H9 (cell line): ENCODE measurements at regions not wholly inside any gene's neighbourhood (a gene's known extent, or its start where the extent isn't known, plus 50 kb on each side); places are given as distances from the start of the nearest gene placed in this dataset.

Source experiments
- DNase-seq: peaks from one replicate; pipeline ENCODE4 v3.0.0-alpha.2; 2017
- H2AFZ ChIP-seq: one replicate; pipeline ENCODE4 v1.6.1; 2013; ENCODE audit warnings: mild to moderate bottlenecking, low read length, control low read depth, moderate library complexity
- H2AK5ac ChIP-seq: 2 replicates; pipeline ENCODE4 v1.6.1; 2013; ENCODE audit warnings: low read length, control low read depth, mixed read lengths; ENCODE audit not compliant: insufficient read length
- H2BK120ac ChIP-seq: one replicate; pipeline ENCODE4 v1.6.1; 2013; ENCODE audit warnings: low read depth, mild to moderate bottlenecking, low read length, control low read depth, inconsistent platforms; ENCODE audit not compliant: poor library complexity, severe bottlenecking
- H2BK12ac ChIP-seq: 2 replicates; pipeline ENCODE4 v1.6.1; 2013; ENCODE audit warnings: low read length, control low read depth, mixed read lengths, low read depth; ENCODE audit not compliant: insufficient read length
- H2BK15ac ChIP-seq: 2 replicates; pipeline ENCODE4 v1.6.1; 2013; ENCODE audit warnings: low read depth, low read length, control low read depth
- H2BK20ac ChIP-seq: one replicate; pipeline ENCODE4 v1.6.1; 2013; ENCODE audit warnings: low read depth, mild to moderate bottlenecking, low read length, control low read depth, inconsistent platforms; ENCODE audit not compliant: poor library complexity, severe bottlenecking
- H2BK5ac ChIP-seq: 2 replicates; pipeline ENCODE4 v1.6.1; 2013; ENCODE audit warnings: low read length, control low read depth, mixed read lengths; ENCODE audit not compliant: insufficient read length
- H3K14ac ChIP-seq: 2 replicates; pipeline ENCODE4 v1.6.1; 2013; ENCODE audit warnings: low read length, control low read depth; ENCODE audit not compliant: insufficient read depth
- H3K18ac ChIP-seq: 2 replicates; pipeline ENCODE4 v1.6.1; 2013; ENCODE audit warnings: low read depth, mild to moderate bottlenecking, mixed read lengths, low read length, control low read depth; ENCODE audit not compliant: insufficient read length
- H3K23ac ChIP-seq: 2 replicates; pipeline ENCODE4 v1.6.1; 2013; ENCODE audit warnings: low read length, control low read depth, mixed read lengths, low read depth; ENCODE audit not compliant: insufficient read length
- H3K23me2 ChIP-seq: 2 replicates; pipeline ENCODE4 v1.6.1; 2013; ENCODE audit warnings: low read depth, mild to moderate bottlenecking, mixed read lengths, low read length, control low read depth; ENCODE audit not compliant: insufficient read length, poor library complexity, severe bottlenecking
- H3K27ac ChIP-seq: 2 replicates; pipeline ENCODE4 v1.5.1; 2013; ENCODE audit warnings: low read length, control low read depth, mixed read lengths, low read depth; ENCODE audit not compliant: insufficient read length
- H3K27me3 ChIP-seq: 2 replicates; pipeline ENCODE4 v1.6.1; 2013; ENCODE audit warnings: low read length, control low read depth, inconsistent platforms; ENCODE audit not compliant: insufficient read depth
- H3K4ac ChIP-seq: 2 replicates; pipeline ENCODE4 v1.6.1; 2013; ENCODE audit warnings: low read depth, mild to moderate bottlenecking, control low read depth, inconsistent platforms, low read length, moderate library complexity
- H3K4me1 ChIP-seq: 2 replicates; pipeline ENCODE4 v1.6.1; 2013; ENCODE audit warnings: low read length, control low read depth, inconsistent platforms; ENCODE audit not compliant: insufficient read depth
- H3K4me2 ChIP-seq: 2 replicates; pipeline ENCODE4 v1.6.1; 2013; ENCODE audit warnings: low read length, control low read depth, mixed read lengths; ENCODE audit not compliant: insufficient read length, insufficient read depth
- H3K56ac ChIP-seq: 2 replicates; pipeline ENCODE4 v1.6.1; 2013; ENCODE audit warnings: low read depth, mild to moderate bottlenecking, mixed read lengths, low read length, control low read depth; ENCODE audit not compliant: insufficient read length
- H3K79me1 ChIP-seq: 2 replicates; pipeline ENCODE4 v1.6.1; 2013; ENCODE audit warnings: low read depth, mild to moderate bottlenecking, moderate library complexity, low read length, control low read depth, inconsistent platforms; ENCODE audit not compliant: insufficient read depth, poor library complexity, severe bottlenecking
- H3K79me2 ChIP-seq: 2 replicates; pipeline ENCODE4 v1.6.1; 2013; ENCODE audit warnings: low read length, control low read depth, inconsistent platforms; ENCODE audit not compliant: insufficient read depth
- H3K9ac ChIP-seq: 2 replicates; pipeline ENCODE4 v1.6.1; 2013; ENCODE audit warnings: low read length, control low read depth, mixed read lengths; ENCODE audit not compliant: insufficient read length; ENCODE audit errors: extremely low read depth
- H3K9me3 ChIP-seq: one replicate; pipeline ENCODE4 v1.6.1; 2013; ENCODE audit warnings: low read depth, low read length, inconsistent platforms; ENCODE audit not compliant: control insufficient read depth
- H3T11ph ChIP-seq: one replicate; pipeline ENCODE4 v1.6.1; 2013; ENCODE audit warnings: mild to moderate bottlenecking, low read length, control low read depth, inconsistent platforms
- H4K20me1 ChIP-seq: one replicate; pipeline ENCODE4 v1.6.1; 2013; ENCODE audit not compliant: control insufficient read depth, insufficient read length, insufficient read depth
- H4K5ac ChIP-seq: 2 replicates; pipeline ENCODE4 v1.6.1; 2013; ENCODE audit warnings: low read depth, mild to moderate bottlenecking, mixed read lengths, low read length, control low read depth; ENCODE audit not compliant: insufficient read length
- H4K8ac ChIP-seq: replicated peaks from 2 replicates; pipeline ENCODE4 v1.6.1; 2013; ENCODE audit warnings: low read length, control low read depth, mixed read lengths, low read depth; ENCODE audit not compliant: insufficient read length
- H4K91ac ChIP-seq: 2 replicates; pipeline ENCODE4 v1.6.1; 2013; ENCODE audit warnings: low read depth, mild to moderate bottlenecking, moderate library complexity, mixed read lengths, low read length, control low read depth; ENCODE audit not compliant: insufficient read length
- H3K27ac Mint-ChIP-seq, 3 experiments: 2 replicates in 2 of 3; 3 replicates in 1 of 3; pipeline ENCODE4 v1.8.0; 2020 to 2021; ENCODE audit warnings: mixed read lengths in 3 of 3, mild to moderate bottlenecking in 1 of 3, moderate library complexity in 1 of 3
- H3K27me3 Mint-ChIP-seq: 2 replicates; pipeline ENCODE4 v1.8.0; 2021; ENCODE audit warnings: low read depth, mild to moderate bottlenecking, moderate library complexity, mixed read lengths
- H3K36me3 Mint-ChIP-seq, 3 experiments: 2 replicates in 2 of 3; 3 replicates in 1 of 3; pipeline ENCODE4 v1.8.0; 2020 to 2021; ENCODE audit warnings: low read depth in 3 of 3, mixed read lengths in 3 of 3; ENCODE audit not compliant: insufficient read depth in 1 of 3
- H3K4me1 Mint-ChIP-seq, 2 experiments: 2 replicates each; pipeline ENCODE4 v1.8.0; 2020; ENCODE audit warnings: mixed read lengths in 2 of 2
- H3K4me3 Mint-ChIP-seq, 2 experiments: 2 replicates in 1 of 2; 3 replicates in 1 of 2; pipeline ENCODE4 v1.8.0; 2020 to 2021; ENCODE audit warnings: mild to moderate bottlenecking in 2 of 2, mixed read lengths in 2 of 2, moderate library complexity in 1 of 2
- H3K9me3 Mint-ChIP-seq, 2 experiments: 2 replicates in 1 of 2; 3 replicates in 1 of 2; pipeline ENCODE4 v1.8.0; 2020; ENCODE audit warnings: mild to moderate bottlenecking in 2 of 2, mixed read lengths in 2 of 2, moderate library complexity in 1 of 2
- WGBS: extraction: QIAGEN DNeasy Blood & Tissue Kit; methylation state at CpG from one replicate; pipeline ENCODE4 v1.1.7; 2013; ENCODE audit warnings: missing lambda C conversion rate, low lambda C conversion rate, mixed read lengths; ENCODE audit not compliant: insufficient read length; ENCODE audit errors: extremely low coverage; 5-methylcytosine and 5-hydroxymethylcytosine counted together
- TF ChIP-seq, protein P1 (sequence below): fragments of 200-600 bp; sonication (generic); conservative IDR thresholded peaks from 3 replicates; pipeline ENCODE4 v1.8.0; 2021; ENCODE audit warnings: antibody characterized with exemption, mild to moderate bottlenecking

DNA sequence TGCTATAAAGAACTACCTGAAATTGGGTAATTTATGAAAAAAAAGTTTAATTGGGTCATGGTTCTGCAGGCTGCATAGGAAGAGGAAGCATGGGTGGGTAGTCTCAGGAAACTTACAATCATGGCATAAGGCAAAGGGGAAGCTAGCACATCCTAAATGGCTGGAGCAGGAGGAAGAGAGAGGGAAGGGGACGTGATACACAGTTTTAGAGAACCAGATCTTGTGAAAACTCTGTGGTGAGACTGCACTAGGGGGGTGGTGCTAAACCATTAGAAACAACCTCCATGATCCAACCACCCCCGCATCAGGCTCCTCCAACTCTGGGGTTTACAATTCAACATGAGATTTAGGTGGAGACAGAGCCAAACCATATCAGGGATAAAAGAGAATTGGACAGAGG is 624.2 kb downstream of the PRR16 start:
- Histone ChIP-seq H3K23ac (no peak overlapping the region), H2AK5ac (no peak overlapping the region), H4K5ac (no peak overlapping the region), H3K27me3 (no peaks in the 10 kb centered on the region), H3K4me2 (no peak overlapping the region), H4K91ac (no peak overlapping the region), H3K4me1 (no peaks in the 10 kb centered on the region), H3K9me3 (no peaks in the 10 kb centered on the region), H3K23me2 (no peaks in the 10 kb centered on the region), H3T11ph (no peak overlapping the region), H3K4ac (no peak overlapping the region), H2BK20ac (no peak overlapping the region), H4K20me1 (no peaks in the 10 kb centered on the region), H3K79me1 (no peaks in the 10 kb centered on the region), H3K18ac (no peak overlapping the region), H4K8ac (no peak overlapping the region), H2BK15ac (no peak overlapping the region), H3K56ac (no peak overlapping the region), H3K9ac (no peak overlapping the region), H3K14ac (no peak overlapping the region), H2BK12ac (no peak overlapping the region), H3K79me2 (no peaks in the 10 kb centered on the region), H3K27ac (no peak overlapping the region), H2AFZ (no peak overlapping the region), H2BK5ac (no peak overlapping the region), H2BK120ac (no peak overlapping the region)
- Mint-ChIP-seq H3K36me3 (no peaks in the 10 kb centered on the region), H3K4me3 (no peak overlapping the region), H3K27me3 (no peaks in the 10 kb centered on the region), H3K9me3 (no peaks in the 10 kb centered on the region; a peak in 1 of 5 replicates), H3K4me1 (no peaks in the 10 kb centered on the region), H3K27ac (peak overlapping the region in 1 of 3 experiments; percentile 41; a peak in 1 of 7 replicates)
- no peak for DNase-seq
- TF ChIP-seq, protein P1, sequence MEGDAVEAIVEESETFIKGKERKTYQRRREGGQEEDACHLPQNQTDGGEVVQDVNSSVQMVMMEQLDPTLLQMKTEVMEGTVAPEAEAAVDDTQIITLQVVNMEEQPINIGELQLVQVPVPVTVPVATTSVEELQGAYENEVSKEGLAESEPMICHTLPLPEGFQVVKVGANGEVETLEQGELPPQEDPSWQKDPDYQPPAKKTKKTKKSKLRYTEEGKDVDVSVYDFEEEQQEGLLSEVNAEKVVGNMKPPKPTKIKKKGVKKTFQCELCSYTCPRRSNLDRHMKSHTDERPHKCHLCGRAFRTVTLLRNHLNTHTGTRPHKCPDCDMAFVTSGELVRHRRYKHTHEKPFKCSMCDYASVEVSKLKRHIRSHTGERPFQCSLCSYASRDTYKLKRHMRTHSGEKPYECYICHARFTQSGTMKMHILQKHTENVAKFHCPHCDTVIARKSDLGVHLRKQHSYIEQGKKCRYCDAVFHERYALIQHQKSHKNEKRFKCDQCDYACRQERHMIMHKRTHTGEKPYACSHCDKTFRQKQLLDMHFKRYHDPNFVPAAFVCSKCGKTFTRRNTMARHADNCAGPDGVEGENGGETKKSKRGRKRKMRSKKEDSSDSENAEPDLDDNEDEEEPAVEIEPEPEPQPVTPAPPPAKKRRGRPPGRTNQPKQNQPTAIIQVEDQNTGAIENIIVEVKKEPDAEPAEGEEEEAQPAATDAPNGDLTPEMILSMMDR: no peak
- WGBS: no CpG with 5 or more reads among the region's 2 CpGs
